Occipital lobe (tissue), 1 donor: ENCODE measurements at regions not wholly inside any gene's neighbourhood (a gene's known extent, or its start where the extent isn't known, plus 50 kb on each side); places are given as distances from the start of the nearest gene placed in this dataset.
"Not testable (repeated sequence)": the region's sequence is repeated elsewhere in the genome, so short reads cannot be mapped to it uniquely, and the experiment has no call there.

Experiments
- DNase-seq: peaks from one replicate; lab custom pipeline; 2025; lab: John Stamatoyannopoulos, UW

DNA sequence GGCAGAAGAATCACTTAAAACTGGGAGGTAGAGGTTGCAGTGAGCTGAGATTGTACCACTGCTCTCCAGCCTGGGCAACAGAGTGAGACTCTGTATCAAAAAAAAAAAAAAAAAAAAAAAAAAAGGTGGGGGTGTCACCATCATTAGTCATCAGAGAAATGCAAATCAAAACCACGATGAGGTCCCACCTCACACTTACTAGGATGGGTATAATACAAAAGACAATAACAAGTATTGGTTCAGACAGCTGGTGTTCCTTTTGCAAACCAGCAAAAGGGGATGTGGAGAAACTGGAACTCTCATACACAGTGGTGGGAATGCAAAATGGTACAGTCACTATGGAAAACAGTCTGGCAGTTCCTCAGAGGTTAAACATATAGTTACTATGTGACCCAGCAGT lies 78.7 kb upstream of the TSC22D2 start:
- DNase-seq, result no peak

DNA sequence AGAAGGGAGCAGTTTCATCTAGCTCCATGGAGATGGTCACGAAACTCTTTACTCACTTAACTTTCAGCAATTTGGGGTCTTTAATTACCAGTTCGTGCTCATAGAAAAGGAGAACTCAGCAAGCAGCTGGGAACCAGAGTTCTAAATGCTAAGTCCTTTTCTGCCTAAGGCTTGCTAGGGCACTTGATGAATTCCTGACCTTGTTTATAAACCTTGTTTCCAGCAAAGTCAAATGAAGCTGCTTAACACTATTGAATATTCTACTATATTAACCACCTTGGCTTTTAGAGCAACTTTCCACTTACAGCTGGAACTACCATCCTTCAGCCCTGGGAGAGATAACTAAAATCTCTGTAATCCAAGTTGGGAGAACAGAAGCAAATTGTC lies 79.5 kb upstream of the TSC22D2 start:
- no peak for DNase-seq

DNA sequence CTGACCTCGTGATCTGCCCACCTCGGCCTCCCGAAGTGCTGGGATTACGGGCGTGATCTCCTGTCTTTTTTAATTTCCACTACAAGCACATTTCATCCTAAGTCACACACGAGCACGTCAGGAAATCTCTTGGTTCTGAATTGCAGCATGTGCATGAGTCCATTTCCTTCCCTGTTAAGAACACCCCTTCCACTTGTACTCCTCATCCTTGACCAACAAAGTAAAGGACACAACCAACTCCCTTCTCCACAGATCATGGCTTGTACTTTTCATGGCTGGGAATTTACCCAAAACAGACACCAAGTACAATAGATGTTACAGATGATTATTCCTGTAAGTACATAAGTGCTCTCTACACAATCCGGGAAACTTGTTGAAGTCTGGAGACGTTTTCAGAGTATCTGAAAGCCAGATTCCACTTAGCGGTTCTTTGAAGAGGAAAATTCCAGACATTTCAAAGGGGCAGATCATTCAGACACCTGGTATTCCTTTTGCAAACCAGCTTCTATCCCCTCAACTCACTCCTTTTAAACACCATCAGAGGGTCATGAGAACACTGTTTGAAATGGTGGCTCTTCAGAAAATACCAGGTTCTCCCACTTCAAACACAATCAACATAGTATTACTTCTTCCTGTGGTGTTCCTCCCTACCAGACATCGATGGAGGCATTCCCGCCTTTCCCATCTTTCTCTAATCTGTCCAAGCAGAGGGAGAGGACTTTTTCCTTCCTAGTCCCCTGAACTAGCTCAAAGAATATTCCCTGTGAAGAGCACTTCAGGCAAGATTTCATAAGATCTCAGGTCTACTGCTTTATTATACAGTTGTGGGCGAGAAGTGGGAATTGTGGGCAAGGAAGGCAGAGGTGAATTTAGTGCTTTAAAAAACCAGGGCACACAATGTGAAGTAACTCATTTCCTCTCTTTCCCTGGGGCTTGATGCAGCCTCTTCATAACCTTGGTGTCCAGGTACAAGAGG lies 80.1 kb upstream of the TSC22D2 start:
- no peak for DNase-seq

DNA sequence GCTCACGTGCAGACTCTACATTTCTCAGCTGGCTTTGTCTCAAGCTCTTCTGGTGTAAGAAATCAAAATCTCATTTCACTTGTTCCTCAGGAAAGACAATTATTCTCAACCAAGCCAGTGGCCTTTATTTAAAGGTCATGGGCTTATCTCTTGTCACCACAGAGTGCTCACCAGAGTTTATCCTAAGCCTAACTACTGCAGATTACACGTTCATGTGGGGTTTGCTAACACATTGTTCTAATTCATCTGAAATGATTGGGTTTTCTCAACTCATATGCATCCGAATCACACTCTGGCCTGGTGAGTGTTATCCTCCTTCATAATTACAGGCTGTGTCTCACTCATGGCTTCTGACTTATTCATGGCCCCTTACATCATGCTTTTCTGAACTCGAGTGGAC lies 83.3 kb upstream of the TSC22D2 start:
- no peak for DNase-seq

DNA sequence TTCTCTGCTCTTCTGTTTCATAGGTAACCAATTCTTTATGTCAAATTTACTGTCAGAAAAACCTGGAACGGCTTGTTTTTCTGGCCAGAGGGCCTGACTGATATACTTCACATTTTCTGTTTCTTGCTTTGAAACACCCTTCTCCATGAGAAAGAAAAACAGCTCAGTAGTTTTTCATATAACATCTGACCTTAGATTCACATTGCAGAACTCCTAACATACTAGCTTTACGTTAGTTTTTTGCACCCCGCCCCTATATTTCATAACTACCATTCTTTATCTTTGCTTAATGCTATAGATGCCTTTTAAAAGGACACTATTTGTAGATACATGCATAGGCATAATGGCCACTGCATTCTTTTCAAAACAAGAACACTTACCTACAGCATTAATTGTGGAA lies 83.9 kb upstream of the TSC22D2 start:
- DNase-seq, result no peak

DNA sequence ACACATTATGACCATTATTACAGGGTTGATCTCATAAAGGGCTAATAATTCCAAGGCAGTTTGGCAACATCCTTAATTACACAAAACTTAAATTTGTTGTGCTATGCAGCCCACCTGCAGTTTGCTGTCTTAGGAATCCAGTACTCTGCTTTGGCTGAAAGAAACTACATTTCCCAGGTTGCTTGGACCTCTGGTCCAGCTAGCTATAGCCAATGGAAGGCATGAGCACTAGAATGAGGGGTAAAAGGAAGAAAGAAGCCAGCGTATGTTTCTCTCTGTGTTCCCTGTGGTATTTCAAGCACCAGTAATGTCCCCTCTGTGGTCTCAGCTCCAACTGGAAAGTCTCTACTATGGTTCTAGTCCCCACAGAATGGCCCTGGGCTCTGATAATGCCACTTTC lies 84.3 kb upstream of the TSC22D2 start:
- no peak for DNase-seq

DNA sequence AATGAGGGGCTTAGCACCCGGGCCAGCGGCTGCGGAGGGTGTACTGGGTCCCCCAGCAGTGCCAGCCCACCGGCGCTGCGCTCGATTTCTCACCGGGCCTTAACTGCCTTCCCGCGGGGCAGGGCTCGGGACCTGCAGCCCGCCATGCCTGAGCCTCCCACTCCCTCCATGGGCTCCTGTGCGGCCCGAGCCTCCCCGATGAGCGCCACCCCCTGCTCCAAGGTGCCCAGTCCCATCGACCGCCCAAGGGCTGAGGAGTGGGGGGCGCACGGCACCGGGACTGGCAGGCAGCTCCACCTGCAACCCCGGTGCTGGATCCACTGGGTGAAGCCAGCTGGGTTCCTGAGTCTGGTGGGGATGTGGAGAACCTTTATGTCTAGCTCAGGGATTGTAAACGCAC lies 85.0 kb upstream of the TSC22D2 start:
- not testable (repeated sequence) for DNase-seq

DNA sequence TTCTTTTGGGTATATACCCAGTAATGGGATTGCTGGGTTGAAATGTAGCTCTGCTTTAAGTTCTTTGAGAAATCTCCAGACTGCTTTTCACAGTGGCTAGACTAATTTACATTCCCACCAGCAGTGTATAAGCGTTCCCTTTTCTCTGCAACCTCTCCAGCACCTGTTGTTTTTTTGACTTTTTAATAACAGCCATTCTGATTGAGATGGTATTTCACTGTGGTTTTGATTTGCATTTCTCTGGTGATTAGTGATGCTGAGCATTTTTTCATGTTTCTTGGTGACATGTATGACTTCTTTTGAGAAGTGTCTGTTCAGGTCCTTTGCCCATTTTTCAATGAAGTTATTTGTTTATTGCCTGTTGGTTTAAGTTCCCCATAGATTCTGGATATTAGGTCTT lies 87.1 kb upstream of the TSC22D2 start:
- DNase-seq, result not testable (repeated sequence)

DNA sequence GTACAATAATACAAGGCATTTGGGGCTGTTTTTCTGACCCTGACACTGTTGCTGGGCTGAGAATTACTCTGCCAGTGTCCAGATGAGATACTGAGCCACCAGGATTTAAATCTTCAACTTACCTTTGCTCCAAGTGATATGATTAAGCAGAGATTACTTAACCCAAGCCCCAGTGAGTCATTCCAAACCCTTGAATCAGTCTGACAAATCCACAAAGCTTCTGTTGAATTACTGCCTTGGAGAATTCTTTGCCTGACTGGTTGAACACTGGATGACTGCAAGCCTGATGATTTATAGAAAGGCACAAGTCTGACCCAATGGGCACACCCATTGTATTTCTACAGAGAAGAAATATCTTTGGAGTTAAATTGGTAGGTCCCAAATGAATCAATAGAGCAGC lies 88.2 kb upstream of the TSC22D2 start:
- DNase-seq, result no peak

DNA sequence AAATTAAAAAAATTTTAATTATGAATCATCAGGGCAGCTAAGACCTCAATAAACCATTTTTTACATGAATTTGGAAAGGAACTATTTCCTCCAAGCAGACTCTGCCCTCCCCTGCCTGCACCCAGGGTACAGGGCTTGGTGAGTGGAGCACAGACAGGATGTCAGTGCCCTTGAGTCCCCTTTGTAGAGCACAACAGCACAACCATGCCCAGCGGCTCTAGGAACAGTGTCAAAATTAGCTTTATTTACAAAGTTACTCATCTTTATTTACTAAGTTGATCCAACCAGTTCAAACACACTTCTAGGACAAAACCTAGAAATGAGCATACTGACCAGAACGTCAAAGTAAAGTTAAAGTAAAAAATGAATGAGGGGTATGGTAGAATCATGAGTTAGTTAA lies 90.6 kb upstream of the TSC22D2 start:
- DNase-seq, result no peak

DNA sequence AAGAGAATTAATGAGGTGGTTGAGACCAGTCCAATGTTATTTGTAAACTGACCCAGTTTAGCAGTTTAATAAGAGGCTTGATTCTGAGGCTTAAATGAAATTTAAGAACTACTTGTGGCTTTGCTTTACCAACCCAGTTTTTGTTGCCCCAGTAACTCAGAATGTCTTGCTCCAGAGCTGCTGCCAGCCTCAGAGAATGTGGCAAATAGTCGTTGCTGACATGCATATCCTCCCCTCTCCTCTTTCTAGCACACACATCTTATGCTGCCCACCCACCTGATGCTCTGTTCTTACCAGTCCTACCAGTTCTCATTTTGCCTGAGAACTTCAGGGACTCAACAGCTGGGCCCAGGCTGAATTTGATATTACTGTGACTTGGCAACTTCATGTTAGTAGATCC lies 92.4 kb upstream of the TSC22D2 start:
- no peak for DNase-seq

DNA sequence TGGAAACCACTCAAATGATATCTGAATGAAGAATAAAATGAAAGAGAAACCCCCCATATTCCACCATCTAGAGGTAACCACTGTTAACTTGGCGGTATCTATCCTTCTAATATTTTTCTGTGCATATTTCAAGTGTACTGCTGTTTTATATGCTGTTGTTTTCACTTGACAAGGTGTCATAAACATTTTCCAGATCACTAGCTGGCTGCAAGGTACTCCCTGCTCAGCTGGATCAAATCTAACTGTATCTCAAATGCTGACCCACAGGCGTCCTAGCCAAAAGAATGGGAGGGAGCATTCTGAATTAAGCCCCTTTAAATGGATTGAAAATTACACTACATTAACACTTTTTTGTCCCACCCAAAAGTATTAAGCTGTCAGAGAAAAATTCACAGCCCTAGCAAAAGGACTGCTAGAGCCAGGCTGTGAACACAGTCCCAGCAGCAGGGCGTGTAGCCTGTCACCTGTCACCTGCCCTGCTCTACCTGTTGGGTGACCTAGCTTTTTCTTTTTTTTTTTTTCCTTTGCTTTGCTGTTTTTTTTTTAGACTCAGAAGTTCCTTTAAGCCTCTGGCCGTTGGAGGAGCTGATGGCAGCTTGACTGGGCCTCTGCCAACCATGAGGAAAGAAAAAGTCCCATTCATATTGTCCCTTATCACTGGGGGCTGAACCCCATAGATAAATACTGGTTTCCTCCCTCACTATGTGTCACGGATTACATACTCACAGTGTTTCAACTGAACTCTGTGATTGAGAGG lies 93.7 kb upstream of the TSC22D2 start:
- DNase-seq, result no peak

DNA sequence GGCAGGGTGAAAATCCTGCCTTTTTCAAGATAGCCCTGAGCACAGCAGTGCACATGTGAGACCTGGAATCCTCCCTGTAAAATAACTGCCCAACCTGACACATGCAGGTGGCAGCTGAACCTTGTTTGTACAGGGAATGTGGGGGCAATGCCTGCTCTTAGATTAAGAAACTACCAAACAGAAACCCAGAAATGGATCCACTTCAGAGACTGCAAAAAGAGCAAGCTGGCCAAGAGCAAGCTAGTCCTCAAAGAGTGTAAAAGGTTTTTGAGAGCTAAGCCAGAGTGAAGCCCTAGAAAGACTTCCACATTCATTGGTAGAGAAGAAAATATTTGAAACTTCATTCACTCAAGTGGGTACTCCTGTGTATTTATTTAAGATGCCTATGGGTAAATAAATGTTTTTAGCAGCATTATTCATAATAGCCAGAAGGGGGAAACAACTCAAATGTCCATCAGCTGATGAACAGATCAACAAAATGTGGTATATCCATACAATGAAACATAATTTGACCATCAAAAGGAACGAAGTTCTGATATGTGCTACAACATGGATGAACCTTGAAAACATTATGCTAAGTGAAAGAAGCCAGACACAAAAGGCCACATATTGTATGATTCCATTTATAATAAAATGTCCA lies 96.0 kb upstream of the TSC22D2 start:
- DNase-seq, result no peak

DNA sequence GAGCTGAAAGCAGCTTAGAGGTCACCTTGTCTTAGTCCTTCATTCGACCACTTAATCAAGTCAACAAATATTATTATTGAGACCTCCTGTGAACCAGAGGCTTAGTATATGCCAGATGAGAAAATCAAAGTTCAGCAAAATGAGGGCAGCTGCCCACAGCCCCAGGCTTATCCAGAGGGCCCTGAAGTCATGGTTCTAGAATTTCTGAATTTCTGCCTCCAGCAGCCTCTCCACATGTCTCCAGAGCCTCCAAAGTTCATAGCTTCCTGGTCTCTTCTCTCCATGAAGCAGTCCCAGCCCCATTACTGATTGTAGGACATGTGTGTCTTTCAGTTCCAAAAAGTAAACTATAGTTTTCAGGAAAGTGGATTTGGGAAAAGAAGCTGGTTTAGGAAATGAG lies 96.9 kb upstream of the TSC22D2 start:
- DNase-seq, result no peak

DNA sequence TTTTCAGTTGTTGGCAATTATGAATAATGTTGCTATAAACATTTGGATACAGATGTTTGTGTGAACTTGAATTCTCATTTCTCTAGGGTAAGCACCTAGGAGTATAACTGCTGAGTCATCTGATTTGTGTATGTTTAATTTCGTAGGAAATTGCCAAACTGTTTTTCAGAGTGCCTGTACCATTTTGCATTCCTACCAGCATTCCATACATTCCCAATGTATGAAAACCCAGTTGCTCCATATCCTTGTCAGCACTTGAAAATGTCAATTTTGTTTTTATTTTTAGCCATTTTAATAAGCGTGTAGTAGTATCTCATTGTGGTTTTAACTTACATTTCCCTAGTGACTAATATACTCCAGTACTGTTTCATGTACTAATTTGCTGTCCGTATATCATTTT lies 98.5 kb upstream of the TSC22D2 start:
- DNase-seq, result no peak

DNA sequence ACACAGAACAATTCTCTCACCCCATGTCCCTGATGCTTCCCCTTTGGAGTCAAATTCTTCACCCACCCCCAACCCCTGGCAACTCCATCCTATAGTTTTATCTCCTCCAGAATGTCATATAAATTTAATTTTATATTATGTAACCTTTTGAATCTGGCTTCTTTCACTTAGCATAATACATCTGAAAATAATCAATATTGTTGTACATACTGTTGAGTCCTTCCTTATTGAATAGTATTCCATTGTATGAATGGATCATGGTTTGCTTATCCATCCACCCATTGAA lies 98.9 kb upstream of the TSC22D2 start:
- no peak for DNase-seq

DNA sequence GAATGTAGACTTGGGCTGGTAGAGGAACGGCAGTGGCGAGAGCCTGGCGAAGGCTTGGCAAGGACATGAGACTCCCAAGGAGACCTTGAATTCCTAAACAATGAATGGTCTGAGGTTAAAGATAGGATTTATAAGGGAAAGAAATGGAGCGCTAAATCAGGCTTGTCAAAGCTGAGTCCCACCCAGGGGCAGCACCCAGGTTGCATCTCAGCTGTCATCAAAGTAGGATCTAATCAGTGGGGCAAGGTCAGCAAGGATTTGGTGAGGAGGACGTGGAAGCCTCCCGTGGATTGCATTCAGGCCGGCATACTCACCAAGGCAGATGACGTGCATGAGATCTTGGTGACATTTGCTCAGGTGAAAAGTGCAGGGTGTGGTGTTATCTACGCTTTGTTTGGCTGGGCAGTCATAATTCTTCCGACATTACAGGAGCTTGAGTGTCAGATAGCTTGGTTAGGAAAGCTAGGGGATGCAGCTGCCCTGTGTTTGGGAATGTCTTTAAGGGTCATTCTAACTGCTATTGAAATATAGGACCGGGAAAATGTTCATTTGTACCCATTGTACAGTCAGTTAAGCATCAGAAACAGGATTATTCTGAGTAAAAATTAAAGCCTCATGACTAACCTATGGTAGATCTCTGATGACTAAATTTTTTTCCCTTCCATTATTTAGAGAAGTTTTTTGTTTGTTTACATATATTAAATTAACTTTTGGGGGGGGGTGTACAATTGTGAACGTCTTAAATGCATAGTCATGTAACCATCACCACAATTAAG lies 99.4 kb upstream of the TSC22D2 start:
- no peak for DNase-seq

DNA sequence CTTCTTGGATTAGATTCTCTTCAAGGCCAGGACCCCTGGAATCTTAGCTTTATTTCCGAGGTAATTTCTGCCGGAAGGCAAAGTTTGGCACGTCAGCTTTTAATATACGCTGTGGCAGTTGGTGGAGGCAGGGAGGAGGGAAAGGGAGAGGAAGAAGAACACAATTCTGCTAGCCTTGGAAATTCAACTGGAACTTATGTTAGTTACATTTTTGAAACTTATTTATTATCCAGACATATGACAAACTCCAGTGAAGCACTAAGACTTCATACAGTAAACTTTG lies 100.1 kb upstream of the TSC22D2 start:
- DNase-seq, result no peak

DNA sequence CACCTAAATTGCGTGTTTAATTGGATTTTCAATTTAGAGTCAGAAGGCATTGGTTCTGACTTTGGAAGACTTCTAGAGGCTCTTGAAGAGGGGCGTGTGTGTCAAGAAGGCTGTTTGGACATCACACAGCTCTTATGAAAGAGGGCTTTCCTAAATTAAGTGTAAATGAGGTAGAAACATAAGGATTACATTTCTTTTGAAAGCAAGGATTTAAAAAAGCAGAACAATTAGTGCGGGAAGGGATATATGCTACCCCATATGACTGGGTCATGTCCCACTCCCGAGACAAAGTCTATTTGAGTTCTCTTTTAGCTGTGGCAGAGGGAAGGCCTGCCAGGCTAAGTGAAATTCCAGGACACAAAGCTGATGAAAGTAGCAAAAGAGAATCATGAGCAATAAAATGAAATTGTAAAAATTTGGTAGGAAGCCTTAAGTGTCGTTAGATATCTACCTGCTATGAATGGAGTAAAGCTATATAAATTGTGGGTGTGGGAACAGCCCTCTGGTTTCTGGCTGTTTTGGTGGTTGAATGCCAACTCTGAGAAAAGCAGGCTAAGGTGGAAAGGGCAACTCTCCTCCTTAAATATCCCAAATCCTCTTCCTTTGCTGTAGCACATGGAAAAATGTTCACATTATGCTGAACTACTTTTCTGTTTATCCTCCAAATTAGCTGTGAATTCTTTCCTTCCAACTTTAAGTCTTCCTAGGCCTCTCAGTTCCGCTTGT lies 100.6 kb upstream of the TSC22D2 start:
- DNase-seq, result no peak

DNA sequence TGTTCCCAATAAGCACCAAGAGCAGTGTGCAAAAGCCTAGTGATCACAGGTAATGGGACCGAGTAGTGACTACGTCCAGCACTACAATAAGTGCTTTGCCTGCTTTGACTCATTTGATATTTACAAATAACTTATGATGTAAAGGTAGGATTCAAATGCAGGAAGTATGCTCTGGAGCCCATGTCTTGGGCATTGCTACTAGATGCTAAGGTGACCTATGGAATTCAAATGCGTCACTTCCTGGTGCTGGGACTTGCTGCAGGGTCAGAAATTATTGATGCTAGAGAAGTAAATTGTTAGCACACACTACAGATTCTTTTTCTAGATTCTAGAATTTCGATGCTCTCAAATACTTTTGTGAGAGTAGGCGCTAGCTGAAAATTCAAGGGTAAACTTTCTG lies 101.2 kb upstream of the TSC22D2 start:
- no peak for DNase-seq

DNA sequence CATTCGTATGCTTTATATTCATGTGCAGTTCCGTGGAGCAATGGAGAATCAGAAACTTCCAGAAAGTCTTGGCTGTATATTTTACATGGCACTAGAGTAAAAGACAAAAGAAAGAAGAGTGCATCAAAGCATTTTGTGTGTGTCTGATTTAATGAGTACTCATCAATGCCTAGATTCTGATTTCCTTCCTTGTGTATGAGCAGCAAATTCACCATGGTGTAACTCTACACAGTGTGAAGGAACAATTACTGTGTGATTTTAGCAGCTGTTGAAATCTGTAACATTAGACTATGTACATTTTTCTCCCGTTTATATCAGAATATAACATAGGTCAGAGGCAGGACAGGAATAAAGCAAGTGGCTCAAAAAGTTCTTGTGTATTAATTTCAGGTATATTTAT lies 102.0 kb upstream of the TSC22D2 start:
- DNase-seq, result no peak
